Limb (tissue), 2 donors: ENCODE measurements at regions not wholly inside any gene's neighbourhood (a gene's known extent, or its start where the extent isn't known, plus 50 kb on each side); places are given as distances from the start of the nearest gene placed in this dataset.

Experiments
- DNase-seq, 2 donors: peaks; one replicate each; pipeline ENCODE4 v3.0.0-alpha.2; 2016; ENCODE audit errors: extremely low spot score in 2 of 2

DNA sequence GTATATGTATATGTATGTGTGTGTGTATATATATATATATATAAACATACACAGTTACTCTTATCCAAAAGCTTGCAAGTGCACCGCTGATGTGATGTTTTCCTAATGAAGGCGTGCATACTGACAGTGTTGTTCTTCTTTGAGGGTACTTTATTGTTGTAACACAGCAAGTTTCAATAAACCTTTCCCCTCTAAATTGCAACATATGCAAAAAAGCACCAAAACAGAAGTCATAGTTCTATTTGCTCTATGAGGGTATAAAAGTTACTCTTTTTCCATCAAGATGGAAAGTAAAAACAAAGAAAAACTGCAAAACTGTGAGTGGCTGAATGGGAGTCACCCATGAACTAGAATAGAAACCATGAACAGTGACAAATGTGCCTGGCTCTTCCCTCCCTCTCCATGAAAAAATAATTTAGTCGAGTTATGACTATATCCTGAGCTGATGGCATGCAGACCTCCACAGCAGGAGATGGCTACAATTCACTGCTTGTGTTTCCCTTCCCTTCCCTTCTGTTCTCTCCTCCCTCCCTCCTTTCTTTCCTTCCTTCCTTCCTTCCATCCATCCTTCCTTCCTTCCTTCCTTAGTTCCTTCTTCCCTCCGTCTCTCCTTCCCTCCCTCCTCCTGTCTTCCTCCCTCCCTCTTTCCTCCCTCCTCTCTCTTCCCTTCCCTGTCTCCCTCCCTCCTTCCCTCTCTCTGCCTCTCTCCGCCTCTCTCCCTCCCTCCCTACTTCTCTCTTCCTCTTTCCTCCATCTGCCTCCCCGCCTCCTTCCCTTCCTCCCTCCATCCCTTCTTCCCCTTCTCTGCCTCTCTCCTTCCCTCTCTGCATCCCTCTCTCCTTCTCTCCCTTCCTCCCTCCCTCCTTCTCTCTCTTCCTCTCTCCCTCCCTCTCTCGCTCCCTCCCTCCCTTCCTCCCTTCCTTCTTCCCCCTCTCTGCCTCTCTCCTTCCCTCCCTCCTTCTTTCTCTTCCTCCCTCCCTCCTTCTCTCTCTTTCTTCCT lies 220.7 kb upstream of the POU3F1 start:
- no peak for DNase-seq

DNA sequence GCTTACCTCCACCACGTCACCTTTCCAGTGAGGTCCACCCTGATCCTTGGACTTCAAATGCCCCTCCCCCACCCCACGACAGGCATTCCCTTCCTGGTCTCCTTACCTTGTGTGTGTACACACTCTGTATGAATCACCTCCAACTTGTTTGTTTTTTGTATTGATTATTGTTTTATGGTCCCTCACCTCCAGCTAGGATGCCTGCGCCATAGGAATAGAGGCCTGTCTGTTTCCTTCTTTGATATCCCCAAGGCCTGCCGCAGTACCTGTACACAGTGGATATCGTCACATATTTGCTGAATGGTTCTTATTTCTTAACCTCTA lies 219.6 kb upstream of the POU3F1 start:
- DNase-seq: no peak

DNA sequence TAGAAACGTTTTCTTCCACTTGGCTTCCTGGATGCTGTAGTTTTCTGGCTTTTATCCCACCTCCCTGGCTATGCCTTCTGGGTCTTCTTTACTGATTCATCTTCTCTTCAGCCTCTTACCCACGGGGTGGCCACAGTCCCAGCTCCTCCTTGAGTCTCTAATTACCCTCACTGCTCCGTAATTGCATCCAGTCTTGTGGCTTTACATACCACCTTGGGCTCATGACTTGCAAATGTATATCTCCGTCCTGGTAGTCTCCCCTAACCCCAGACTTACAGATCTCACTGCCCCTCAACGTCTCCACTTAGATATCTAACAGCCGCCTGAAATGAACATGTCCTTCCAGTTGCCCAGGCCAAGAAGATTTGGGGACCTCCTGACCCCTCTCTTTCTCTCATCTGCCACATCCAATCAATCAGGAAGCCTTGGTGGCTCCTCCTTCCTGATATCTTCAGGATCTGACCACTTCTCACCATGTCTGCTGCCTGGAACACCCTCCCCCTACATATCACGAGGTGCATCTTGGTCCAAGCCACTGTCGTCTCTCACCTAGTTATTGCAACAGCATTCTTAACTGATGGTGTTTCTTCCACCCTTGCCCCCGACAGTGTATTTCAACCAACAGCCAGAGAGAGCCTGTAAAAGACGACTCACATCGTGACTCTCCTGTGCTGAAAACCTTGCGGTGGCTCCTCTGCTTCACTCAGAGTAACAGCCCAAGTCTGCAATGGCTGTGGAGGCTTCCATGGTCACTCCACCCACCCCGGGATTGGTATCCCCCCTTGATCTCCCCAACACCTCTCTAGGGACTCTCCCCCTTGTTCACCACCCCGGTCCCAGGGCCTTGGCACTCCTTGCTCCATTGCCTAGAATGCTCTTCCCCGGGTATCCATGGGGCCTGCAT lies 219.0 kb upstream of the POU3F1 start:
- DNase-seq: no peak

DNA sequence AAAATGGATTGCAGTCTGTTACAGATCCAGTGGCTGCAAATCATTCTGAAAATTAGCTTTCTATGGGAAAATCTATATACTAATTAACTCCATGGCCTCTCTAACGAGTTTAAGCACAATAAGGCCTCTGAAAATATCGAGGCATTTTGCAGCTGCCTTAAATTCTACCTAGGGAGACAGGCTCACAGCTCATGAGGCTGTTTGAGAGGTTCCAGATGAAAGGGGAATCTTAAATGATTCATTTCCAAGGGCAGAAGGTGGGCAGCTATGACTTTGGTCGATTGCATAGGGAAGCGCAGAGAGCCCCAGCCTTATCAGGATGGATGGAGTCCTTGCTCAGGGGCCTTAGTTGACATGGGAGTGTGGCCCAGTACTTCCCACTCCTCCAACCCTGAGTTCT lies 216.8 kb upstream of the POU3F1 start:
- DNase-seq: no peak

DNA sequence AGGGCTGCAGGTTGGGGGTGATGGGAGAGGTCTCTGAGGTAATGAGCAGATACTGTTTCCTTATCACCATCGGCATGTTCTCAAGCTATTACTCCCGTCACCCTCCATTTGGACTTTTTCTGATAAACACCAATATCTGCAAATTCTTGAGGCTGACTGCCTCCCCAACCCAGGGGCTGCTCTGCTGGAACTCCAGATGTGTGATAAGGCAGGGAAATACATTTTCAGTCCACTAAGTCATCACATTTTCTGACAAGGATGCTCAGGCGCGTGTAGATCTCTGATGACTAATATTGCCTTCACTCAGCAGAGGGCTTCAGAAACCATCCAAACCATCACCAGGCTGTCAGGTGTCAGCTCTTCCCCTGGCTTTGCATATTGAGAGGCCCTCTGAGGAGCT lies 215.0 kb upstream of the POU3F1 start:
- no peak for DNase-seq

DNA sequence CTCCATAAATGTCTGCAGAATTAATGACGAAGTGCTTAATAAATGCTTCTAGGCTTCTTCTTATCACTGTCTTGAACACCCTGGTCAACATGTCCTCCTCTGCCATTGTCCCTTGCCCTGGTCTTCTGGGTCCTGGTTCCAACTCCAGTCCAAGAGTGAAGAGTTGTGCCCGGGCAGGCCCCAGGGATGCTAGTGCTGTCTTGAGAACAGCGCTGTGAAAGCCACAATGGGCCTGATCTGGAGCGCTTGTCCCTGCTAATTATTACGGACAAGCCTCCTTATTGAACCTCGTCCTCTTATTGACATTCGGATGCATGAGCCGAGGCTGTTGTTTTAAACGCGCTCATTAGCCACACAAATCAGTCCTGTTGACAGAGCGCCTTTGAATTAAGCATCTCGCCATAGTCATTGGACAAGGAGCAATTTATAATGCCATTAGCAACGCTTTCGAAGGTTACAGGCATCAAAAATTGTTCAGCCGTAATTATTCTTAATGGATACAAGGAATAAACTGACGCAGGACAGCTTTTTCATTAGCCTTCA lies 211.6 kb upstream of the POU3F1 start:
- DNase-seq: no peak

DNA sequence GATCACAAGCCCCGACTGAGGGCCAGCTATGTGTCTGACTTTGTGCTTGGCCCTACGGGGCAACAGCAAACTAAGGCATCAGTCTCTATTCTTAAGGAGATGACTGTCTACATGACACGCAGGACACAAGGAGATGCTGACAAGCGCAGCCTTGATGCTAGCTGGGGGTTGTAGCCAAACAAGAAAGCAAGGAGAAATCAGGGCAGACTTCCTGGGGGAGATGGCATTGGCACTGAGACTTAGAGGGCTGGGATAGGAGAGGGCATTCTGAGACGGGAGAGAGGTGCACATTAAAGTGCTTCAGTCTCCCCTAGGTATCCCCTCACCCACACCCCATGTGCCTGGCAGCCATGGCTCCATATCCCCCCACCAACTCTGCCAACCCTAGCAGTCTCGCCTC lies 210.8 kb upstream of the POU3F1 start:
- DNase-seq: no peak

DNA sequence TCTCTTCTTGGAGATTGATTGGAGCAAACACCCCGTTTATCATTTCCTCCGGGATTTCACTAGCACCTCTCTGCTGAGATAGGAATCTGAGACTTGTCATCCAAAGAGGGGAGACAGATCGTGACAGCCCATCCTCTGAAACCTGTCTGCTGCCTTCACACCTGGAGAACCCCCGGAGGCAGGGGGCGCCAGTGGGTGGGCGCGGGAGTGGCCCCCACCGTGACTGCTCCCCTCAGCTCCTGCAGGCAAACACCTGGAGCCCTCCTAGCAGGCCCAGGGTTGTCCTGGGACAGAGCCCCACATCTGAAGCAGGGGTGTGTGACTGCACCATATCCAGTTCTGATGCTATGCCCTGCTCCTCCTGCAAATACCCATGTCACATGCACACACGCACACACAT lies 209.5 kb upstream of the POU3F1 start:
- no peak for DNase-seq

DNA sequence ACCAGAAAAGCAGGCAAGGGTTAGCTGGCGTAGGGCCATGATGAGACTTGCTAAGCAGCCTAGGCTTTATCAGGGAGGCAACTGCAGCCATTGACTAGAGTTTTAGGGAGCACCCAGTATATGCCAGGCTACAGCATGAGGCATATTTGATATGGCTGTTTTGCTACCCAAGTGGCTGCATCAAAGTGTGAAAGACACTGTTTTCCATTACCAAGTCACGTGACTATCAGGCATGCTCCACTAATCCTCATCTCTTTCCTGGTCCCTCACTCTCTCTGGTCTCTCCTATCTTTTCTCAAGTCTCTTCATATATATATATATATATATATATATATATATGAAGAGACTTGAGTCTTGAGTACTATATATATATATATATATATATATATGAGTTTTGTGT lies 206.7 kb upstream of the POU3F1 start:
- no peak for DNase-seq

DNA sequence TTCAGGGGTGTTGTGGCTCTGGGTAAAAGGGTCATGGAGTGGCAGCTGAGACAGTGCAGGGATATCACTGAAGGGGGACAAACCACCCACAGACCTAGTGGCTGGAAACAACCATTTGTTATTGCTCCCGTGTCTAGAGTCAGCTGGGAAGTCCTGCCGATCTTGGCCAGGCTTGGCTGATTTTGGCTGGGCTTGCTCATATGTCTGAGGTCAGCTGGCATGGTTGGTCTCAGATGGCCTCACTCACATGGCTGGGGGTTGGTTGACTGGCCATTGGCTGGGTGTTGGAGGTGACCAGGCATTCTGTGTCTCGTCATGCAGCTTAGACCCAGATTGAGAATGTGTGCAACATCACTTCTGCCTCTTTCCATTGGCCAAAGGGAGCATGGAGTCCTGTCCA lies 203.8 kb upstream of the POU3F1 start:
- DNase-seq: no peak

DNA sequence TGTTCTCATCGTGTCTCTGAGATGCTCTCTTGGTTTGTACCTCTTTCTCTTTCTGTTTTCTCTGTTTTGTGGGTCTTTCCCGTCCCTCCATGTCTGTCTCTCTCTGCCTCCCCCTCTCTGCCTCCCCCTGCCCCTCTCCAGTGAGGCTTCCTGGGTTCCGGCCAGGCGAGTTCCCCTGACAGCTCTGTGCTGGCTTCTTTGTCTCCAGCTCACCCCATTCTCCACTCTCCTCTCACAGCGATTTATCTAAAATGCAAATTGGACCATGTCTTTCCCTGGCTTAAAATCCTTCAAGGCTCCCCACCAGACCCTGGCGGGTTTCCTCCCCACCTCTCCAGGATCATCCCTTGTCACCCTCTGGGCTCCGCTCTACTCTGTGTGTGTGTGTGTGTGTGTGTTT lies 202.4 kb upstream of the POU3F1 start:
- no peak for DNase-seq

DNA sequence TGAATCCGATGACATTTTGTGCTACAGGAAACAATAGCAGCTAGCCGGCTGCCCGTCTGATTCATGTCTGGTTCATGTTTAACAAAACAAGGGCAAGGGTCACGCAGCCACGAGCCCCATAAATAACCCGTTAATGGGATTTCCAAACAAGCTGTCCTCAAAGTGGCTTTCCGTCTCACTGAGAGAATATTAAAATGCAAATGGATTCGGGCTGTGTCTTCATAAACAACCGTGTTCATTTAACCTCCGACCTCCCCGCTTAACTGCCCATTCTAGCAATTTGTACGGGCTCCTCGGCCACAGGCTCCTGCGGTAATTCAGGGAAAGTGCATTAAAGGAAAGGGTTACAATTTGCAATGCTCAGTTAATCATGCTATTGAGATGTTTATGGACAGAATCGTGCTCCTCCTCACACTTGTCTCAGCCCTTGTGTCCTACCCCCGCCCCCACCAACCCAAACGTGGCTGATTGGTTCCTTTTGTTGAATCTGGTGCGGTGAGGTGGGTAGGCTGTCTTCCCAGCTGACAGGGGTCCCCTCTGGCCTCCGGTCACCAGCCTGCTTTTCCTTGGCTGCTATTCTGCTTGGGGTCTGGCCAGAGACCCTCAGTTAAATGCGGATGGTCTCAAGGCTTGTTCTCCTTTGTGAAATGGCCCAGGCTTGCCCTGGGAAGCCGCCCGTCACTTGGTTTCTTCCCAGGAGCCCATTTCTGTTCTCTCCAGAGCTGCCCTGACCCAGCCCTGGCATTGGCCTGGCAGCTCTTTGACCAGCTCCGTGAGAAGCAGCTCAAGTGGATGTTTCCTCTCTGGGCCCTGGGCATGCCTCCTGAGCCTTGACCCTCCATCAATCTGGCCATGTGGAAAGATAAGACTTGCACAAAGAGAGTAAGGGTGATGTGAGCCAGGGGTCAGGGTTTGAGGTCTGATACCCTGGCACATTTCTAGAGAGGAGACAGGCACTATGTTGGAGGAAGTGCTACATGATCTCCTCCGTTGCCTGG lies 200.7 kb upstream of the POU3F1 start:
- no peak for DNase-seq

DNA sequence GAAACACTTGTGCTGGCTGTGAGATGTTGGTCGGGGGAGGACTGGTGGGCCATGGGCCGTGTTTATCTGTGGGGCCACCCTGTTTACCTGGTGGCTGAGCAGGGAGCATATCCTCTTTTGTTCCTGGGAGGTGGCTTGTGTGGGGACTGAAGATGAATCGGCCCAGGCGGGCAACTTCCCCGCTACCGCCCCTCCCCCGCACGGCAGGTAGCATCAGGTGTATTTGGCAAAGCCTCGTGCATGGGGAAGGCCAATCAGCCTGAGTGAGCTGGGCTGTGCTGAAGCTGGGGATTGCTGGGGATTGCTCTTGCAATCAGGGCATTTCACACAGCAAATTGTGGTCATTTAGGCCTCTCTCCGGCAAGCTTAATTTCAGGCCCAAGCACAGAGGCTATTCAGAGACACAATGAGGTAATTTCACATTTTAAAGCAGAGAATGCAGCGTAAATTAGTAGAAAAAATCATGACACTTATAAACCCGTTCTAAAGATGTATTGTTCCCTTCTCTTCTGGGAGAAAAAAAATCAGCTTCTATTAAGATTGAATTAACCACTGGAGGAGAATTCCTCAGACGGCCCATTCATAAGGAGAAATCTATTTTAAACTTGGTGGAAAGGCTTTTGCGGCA lies 197.7 kb upstream of the POU3F1 start:
- no peak for DNase-seq

DNA sequence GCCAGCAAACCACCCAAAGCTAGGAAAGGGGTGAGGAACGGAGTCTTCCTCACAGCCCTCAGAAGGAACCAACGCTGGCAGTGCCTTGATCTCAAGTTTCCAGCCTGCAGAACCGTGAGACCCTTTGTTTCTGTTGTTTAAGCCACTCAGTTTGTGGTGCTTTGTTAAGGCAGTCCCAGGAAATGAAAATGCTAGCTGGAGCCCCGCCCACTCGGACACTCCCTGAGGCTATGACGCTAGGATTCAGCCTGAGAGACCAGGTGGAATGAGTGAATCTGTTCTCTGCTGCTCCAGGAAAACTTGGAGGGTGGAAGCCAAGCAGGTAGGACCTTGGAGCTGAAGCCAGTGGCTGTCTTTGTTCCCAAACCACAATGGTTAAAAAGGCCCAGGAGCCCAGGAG lies 196.5 kb upstream of the POU3F1 start:
- no peak for DNase-seq

DNA sequence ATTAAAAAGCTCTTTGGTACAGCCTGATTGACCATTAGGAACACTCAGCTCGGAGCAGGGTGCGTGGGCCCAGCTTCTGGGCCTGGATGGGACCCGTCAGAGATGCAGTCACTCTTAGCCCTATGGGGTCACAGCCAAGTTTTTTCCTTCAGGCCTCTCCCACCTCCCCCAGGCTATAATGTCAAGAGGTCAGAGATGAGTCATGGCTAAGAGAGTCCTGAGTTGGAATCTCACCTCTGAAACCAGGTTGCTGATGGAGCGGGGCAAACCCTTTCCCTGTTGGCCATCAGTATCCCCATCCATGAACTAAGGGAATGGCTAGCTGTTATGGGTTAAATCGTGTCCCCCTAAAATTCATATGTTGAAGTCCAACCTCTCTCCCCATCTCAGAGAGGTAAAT lies 195.9 kb upstream of the POU3F1 start:
- DNase-seq: no peak

DNA sequence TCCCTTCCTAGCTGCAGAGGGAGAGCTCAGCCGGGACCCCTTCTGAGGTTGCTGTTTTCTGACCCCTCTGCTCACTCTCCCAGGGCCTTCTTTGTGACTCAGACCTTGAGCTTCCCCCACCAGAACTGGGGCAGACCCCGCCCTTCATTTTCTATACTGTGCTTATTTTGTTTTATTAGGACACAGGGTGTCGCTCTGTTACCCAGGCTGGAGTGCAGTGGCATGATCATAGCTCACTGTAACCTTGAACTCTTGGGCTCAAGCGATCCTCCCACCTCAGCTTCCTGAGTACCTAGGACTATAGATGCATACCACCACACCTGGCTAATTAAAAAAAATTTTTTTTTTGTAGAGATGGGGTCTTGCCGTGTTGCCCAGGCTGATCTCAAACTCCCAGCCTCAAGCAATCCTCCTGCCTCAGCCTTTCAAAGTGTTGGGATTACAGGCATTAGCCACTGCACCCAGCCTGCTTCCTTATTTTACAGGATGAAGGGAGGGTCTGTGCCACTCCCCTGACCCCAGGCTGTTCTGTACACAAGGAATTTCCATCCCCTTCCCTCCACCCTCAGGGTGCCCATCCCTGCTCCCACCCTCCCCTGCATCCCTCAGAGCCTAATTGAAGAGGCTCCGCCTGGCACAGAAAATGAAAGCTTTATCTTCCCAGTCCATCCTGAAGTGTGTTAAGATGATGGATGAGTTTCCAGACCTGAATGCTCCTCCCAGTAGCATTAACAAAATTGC lies 195.2 kb upstream of the POU3F1 start:
- DNase-seq: no peak

DNA sequence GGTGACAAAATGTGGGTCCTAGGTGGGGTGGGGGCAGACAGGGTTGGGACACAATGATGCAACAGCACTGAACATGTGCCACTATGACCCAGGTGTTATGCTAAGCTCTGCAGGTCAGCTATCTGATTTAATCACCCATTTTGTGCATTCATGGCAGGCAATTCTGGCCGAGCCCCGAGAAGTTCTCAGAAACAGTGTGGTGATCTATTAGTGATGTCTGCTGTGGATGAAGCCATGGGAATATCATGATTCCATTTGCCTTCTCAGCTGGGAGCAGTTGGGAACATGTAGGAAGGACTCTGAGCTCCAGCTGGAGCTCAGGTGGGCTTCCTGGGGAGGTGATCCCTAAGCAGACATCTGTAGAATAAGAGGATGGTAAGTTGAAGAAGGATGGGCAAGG lies 194.0 kb upstream of the POU3F1 start:
- DNase-seq: no peak

DNA sequence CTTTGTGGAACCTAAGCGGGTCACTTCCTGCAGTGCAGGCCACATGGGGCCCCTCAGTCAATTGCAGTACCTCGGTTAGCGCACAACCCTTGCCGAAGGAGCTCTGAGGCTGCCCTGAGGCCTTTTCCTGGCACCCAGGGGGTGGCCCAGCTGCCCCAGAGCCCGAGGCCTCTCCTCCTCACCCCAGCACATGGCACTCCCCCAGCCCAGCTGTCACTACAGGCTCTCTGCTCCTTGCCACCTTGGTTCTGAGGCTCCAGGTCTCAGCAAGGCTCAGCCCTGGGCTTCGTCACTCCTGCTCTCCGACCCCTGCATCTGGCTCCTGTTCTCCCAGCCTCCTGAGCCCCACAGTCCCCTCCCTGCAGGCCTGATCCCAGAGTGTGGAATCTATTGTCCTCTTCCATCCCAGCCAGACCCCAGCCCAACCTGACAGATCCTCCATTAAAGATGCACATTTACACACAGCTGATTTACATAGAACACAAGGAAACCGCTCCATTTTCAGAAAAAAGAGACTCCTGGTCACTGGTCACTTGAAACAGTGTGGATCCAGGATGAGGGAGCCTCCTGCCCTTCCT lies 192.8 kb upstream of the POU3F1 start:
- DNase-seq: no peak

DNA sequence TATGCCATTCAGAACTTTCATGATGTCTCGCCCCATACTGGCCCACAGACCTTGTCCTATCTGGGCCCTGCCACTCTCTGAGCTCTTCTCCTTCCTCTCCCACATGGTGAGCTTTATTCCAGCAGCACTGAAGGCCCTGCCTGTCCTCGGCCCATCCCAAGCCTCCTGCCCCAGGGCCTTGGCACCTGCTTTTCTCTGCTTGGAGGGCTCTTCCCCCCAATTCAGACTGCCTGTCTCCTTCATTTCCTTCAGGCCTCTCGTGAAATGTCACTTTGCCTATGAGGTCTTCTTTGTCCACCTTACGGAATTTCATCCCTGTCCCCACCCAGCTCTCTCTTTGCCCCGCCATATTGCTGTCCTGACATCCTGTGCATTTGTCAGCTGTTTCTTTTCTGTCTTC lies 191.7 kb upstream of the POU3F1 start:
- no peak for DNase-seq

DNA sequence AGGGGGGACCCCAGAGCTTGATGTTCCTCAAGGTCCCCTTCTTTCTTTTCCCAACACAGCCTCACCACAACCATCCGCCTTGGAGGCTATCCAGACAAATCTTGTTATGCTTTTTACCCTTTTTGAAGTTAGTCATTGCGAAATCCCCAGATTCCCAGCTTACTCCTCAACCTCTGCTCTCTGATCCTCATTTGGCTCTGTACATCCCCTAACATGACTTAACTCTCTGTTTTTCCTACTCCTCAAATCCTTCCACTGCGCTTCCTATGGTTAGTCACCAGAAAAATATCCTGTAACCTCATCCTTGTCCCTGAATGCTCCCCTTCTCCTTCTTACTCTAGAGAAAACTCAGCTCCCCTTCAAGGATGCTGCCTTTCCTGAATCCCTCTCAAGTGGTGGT lies 189.1 kb upstream of the POU3F1 start:
- DNase-seq: no peak
